ENCODE measurements at regions not wholly inside any gene's neighbourhood (a gene's known extent, or its start where the extent isn't known, plus 50 kb on each side); places are given as distances from the start of the nearest gene placed in this dataset.

GRCh38 chr18:72119082-72119481 lies 425.1 kb downstream of the CBLN2 start:
- H3K27me3 ChIP-seq (ENCODE audit: control insufficient read depth, insufficient read depth, low read length), result no peaks in the 10 kb centered on the region
- no peaks in the 10 kb centered on the region for H3K36me3 ChIP-seq (ENCODE audit: control insufficient read depth, insufficient read depth, low read length)
- H3K4me3 ChIP-seq (ENCODE audit: low read depth, low read length), result no peak overlapping the region
- H3K9me3 ChIP-seq (ENCODE audit: control insufficient read depth, insufficient read depth, low read length), result no peaks in the 10 kb centered on the region
- no peaks in the 10 kb centered on the region for H3K4me1 ChIP-seq (ENCODE audit: control insufficient read depth, insufficient read depth, low read length)
- no peak overlapping the region for H3K9ac ChIP-seq (ENCODE audit: low read depth, low read length)

DNA sequence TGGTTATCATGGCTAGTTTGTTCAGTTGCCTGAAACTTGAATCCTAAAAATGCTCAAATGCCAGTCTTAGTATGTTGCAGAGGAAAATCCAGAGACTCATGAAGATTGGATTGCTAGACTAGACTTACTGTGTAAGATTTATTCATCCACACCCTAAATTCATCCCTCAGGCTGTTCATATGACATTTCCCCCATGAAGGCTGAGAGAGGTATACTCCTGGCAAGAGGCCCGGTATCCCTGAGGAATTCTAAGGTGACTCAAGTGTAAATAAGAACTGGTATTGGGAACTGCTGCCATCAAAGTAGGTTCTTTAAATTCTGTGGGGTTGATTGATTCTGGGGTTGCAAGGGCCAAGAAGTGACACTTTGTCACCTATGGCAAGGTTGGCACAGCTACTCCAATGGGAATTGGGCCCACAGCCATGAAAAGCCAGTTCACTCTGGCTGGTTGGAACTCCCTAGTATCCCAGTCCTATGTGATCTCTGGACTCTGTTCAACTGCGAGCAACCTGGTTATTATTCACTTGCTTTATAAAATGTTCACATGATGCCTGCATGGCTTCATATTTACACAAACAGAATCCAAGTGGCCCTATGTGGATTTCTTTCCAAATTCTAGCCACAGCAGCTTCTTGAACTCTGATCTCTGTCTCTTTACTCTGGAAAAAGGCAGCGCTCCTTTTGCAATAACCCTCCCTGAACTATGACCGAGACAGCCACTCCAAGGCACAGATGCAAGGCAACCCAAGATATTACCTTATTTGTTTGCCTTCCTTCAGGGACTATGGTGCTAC lies 429.1 kb downstream of the CBLN2 start:
- Histone ChIP-seq H3K4me3 (ENCODE audit: low read depth, low read length) (no peak overlapping the region), H3K9ac (ENCODE audit: low read depth, low read length) (no peak overlapping the region), H3K9me3 (ENCODE audit: control insufficient read depth, insufficient read depth, low read length) (no peaks in the 10 kb centered on the region), H3K27me3 (ENCODE audit: control insufficient read depth, insufficient read depth, low read length) (no peaks in the 10 kb centered on the region), H3K4me1 (ENCODE audit: control insufficient read depth, insufficient read depth, low read length) (no peaks in the 10 kb centered on the region), H3K36me3 (ENCODE audit: control insufficient read depth, insufficient read depth, low read length) (no peaks in the 10 kb centered on the region)

DNA sequence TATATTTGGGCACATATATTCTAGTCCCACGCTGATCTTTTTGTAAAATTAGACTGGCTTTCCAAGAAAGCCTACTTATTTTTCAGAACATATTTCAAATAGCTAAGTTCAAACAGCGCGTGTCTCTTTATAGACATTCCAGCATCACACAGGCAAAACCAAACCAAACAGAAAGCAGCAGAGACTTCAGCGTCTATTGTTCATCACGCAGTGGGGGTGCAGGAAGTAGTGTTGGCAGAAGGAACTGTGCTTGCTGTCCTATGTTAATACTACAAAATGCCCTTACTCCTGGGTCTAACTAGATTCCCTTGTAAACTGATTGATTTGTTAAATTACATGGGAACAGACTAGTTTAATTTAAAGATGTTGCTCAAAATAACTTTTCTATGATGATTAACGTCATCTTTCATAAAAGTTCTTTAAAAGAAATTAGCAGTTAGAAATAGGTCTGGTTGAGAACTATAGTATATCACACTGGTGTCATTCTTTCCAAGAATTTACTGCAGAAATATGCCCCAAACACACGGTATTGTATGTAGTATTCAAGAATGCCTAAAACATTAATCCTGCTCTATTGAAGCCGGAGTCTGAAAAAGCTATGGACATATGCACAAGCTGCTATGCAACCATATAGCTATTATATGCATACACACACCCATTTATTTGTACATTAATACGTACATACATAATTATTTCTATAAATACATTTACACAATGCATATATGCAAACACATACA lies 436.3 kb downstream of the CBLN2 start:
- no peaks in the 10 kb centered on the region for H3K9me3 ChIP-seq (ENCODE audit: control insufficient read depth, insufficient read depth, low read length)
- H3K9ac ChIP-seq (ENCODE audit: low read depth, low read length), result no peak overlapping the region
- H3K4me1 ChIP-seq (ENCODE audit: control insufficient read depth, insufficient read depth, low read length), result no peaks in the 10 kb centered on the region
- no peak overlapping the region for H3K4me3 ChIP-seq (ENCODE audit: low read depth, low read length)
- no peaks in the 10 kb centered on the region for H3K36me3 ChIP-seq (ENCODE audit: control insufficient read depth, insufficient read depth, low read length)
- no peaks in the 10 kb centered on the region for H3K27me3 ChIP-seq (ENCODE audit: control insufficient read depth, insufficient read depth, low read length)

DNA sequence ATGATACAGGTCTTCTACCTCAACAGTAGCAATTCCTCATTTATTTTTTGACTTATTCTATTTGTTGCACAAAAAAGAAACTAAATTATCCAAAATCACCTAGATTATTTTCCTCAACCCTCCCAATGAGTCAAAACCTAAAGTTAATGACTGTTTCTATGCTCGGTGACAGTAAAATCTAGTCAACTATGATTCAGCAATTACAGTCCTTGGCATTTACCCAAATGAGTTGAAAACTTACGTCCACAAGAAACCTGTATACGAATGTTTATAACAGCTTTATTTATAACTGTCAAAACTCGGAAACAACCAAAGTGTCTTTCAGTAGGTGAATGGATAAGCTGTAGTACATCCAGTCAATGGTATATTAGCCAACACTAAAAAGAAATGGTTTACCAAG lies 439.3 kb downstream of the CBLN2 start:
- H3K9me3 ChIP-seq (ENCODE audit: control insufficient read depth, insufficient read depth, low read length), result no peaks in the 10 kb centered on the region

GRCh38 chr18:72102412-72102811 lies 441.7 kb downstream of the CBLN2 start:
- H3K4me3 ChIP-seq (ENCODE audit: low read depth, low read length), result no peak overlapping the region
- no peaks in the 10 kb centered on the region for H3K36me3 ChIP-seq (ENCODE audit: control insufficient read depth, insufficient read depth, low read length)
- H3K27me3 ChIP-seq (ENCODE audit: control insufficient read depth, insufficient read depth, low read length), result no peaks in the 10 kb centered on the region
- H3K9me3 ChIP-seq (ENCODE audit: control insufficient read depth, insufficient read depth, low read length), result no peaks in the 10 kb centered on the region
- H3K9ac ChIP-seq (ENCODE audit: low read depth, low read length), result no peak overlapping the region
- no peaks in the 10 kb centered on the region for H3K4me1 ChIP-seq (ENCODE audit: control insufficient read depth, insufficient read depth, low read length)

More for the DNA sequence above, 439.3 kb downstream of the CBLN2 start:
- H3K27me3 ChIP-seq (ENCODE audit: control insufficient read depth, insufficient read depth, low read length), result no peaks in the 10 kb centered on the region
- H3K9ac ChIP-seq (ENCODE audit: low read depth, low read length), result no peak overlapping the region
- no peak overlapping the region for H3K4me3 ChIP-seq (ENCODE audit: low read depth, low read length)
- no peaks in the 10 kb centered on the region for H3K36me3 ChIP-seq (ENCODE audit: control insufficient read depth, insufficient read depth, low read length)
- H3K4me1 ChIP-seq (ENCODE audit: control insufficient read depth, insufficient read depth, low read length), result no peaks in the 10 kb centered on the region

GRCh38 chr18:72100465-72101004 lies 443.6 kb downstream of the CBLN2 start:
- no peak overlapping the region for H3K4me3 ChIP-seq (ENCODE audit: low read depth, low read length)
- no peak overlapping the region for H3K9ac ChIP-seq (ENCODE audit: low read depth, low read length)
- H3K4me1 ChIP-seq (ENCODE audit: control insufficient read depth, insufficient read depth, low read length), result no peaks in the 10 kb centered on the region
- no peaks in the 10 kb centered on the region for H3K9me3 ChIP-seq (ENCODE audit: control insufficient read depth, insufficient read depth, low read length)
- no peaks in the 10 kb centered on the region for H3K27me3 ChIP-seq (ENCODE audit: control insufficient read depth, insufficient read depth, low read length)
- no peaks in the 10 kb centered on the region for H3K36me3 ChIP-seq (ENCODE audit: control insufficient read depth, insufficient read depth, low read length)

GRCh38 chr18:72091369-72091768 lies 452.8 kb downstream of the CBLN2 start:
- Histone ChIP-seq H3K4me3 (ENCODE audit: low read depth, low read length) (peak overlapping the region; percentile 6), H3K4me1 (ENCODE audit: control insufficient read depth, insufficient read depth, low read length) (peaks cover 9% of the 10 kb centered on the region), H3K9ac (ENCODE audit: low read depth, low read length) (no peak overlapping the region), H3K9me3 (ENCODE audit: control insufficient read depth, insufficient read depth, low read length) (no peaks in the 10 kb centered on the region), H3K27me3 (ENCODE audit: control insufficient read depth, insufficient read depth, low read length) (no peaks in the 10 kb centered on the region), H3K36me3 (ENCODE audit: control insufficient read depth, insufficient read depth, low read length) (no peaks in the 10 kb centered on the region)

- H3K36me3 ChIP-seq (ENCODE audit: control insufficient read depth, insufficient read depth, low read length), result no peaks in the 10 kb centered on the region
- H3K4me1 ChIP-seq (ENCODE audit: control insufficient read depth, insufficient read depth, low read length), result peaks cover 9% of the 10 kb centered on the region
- H3K4me3 ChIP-seq (ENCODE audit: low read depth, low read length), result no peak overlapping the region
- H3K9me3 ChIP-seq (ENCODE audit: control insufficient read depth, insufficient read depth, low read length), result no peaks in the 10 kb centered on the region
- peaks cover 9% of the 10 kb centered on the region for H3K27me3 ChIP-seq (ENCODE audit: control insufficient read depth, insufficient read depth, low read length)
- H3K9ac ChIP-seq (ENCODE audit: low read depth, low read length), result no peak overlapping the region
Measured at GRCh38 chr18:72089432-72089831, 454.7 kb downstream of the CBLN2 start.

GRCh38 chr18:72086421-72086820 lies 457.7 kb downstream of the CBLN2 start:
- no peak overlapping the region for H3K9ac ChIP-seq (ENCODE audit: low read depth, low read length)
- H3K4me3 ChIP-seq (ENCODE audit: low read depth, low read length), result no peak overlapping the region
- peaks cover 9% of the 10 kb centered on the region for H3K27me3 ChIP-seq (ENCODE audit: control insufficient read depth, insufficient read depth, low read length)
- H3K9me3 ChIP-seq (ENCODE audit: control insufficient read depth, insufficient read depth, low read length), result no peaks in the 10 kb centered on the region
- H3K4me1 ChIP-seq (ENCODE audit: control insufficient read depth, insufficient read depth, low read length), result peaks cover 6% of the 10 kb centered on the region
- no peaks in the 10 kb centered on the region for H3K36me3 ChIP-seq (ENCODE audit: control insufficient read depth, insufficient read depth, low read length)

DNA sequence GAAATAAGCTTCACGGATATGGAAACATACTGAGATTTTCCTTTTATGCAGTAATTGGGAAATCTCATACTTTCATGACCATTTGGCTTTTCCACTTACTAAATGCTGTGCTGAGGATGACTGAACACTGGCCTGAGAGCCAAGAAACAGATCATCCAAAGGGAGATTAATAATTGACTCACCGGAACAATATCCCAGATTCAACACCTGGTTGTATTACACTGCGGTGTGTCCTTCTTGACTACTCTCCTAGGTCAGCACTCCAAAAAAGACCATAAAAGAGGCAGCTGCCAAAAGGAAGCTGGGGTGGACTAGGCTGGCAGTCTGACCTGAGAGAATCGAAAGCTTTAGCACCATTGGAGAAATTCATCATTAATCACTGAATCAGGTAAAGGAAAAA lies 469.1 kb downstream of the CBLN2 start:
- Histone ChIP-seq H3K4me1 (ENCODE audit: control insufficient read depth, insufficient read depth, low read length) (no peaks in the 10 kb centered on the region), H3K27me3 (ENCODE audit: control insufficient read depth, insufficient read depth, low read length) (no peaks in the 10 kb centered on the region), H3K9ac (ENCODE audit: low read depth, low read length) (no peak overlapping the region), H3K4me3 (ENCODE audit: low read depth, low read length) (no peak overlapping the region), H3K36me3 (ENCODE audit: control insufficient read depth, insufficient read depth, low read length) (no peaks in the 10 kb centered on the region), H3K9me3 (ENCODE audit: control insufficient read depth, insufficient read depth, low read length) (no peaks in the 10 kb centered on the region)

- no peak overlapping the region for H3K9ac ChIP-seq (ENCODE audit: low read depth, low read length)
- no peaks in the 10 kb centered on the region for H3K9me3 ChIP-seq (ENCODE audit: control insufficient read depth, insufficient read depth, low read length)
- H3K36me3 ChIP-seq (ENCODE audit: control insufficient read depth, insufficient read depth, low read length), result no peaks in the 10 kb centered on the region
- H3K27me3 ChIP-seq (ENCODE audit: control insufficient read depth, insufficient read depth, low read length), result no peaks in the 10 kb centered on the region
- no peak overlapping the region for H3K4me3 ChIP-seq (ENCODE audit: low read depth, low read length)
- H3K4me1 ChIP-seq (ENCODE audit: control insufficient read depth, insufficient read depth, low read length), result no peaks in the 10 kb centered on the region
Measured at GRCh38 chr18:72063001-72063400, 481.1 kb downstream of the CBLN2 start.

DNA sequence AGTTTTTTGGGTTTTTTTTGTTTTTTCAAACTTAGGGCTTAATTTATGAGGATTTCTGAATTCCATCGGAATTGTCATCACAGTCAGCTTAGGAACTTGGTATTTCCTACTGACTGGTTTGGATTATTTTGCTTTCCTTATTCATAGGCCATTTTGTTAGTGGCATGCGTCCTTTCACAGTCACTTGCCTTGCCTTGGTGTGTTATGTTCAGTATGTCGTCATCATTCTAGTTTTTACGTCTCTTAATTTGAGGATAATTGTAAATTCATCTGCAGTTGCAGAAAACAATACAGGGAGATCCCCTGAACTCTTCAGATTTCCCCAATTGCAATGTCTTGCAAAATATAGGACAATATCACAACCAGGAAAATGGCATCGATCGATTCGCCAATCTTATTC lies 485.3 kb downstream of the CBLN2 start:
- Histone ChIP-seq H3K9me3 (ENCODE audit: control insufficient read depth, insufficient read depth, low read length) (no peaks in the 10 kb centered on the region), H3K4me1 (ENCODE audit: control insufficient read depth, insufficient read depth, low read length) (no peaks in the 10 kb centered on the region), H3K27me3 (ENCODE audit: control insufficient read depth, insufficient read depth, low read length) (no peaks in the 10 kb centered on the region), H3K9ac (ENCODE audit: low read depth, low read length) (no peak overlapping the region), H3K4me3 (ENCODE audit: low read depth, low read length) (no peak overlapping the region), H3K36me3 (ENCODE audit: control insufficient read depth, insufficient read depth, low read length) (no peaks in the 10 kb centered on the region)
